Ovary (tissue), 7 donors: ENCODE measurements at regions not wholly inside any gene's neighbourhood (a gene's known extent, or its start where the extent isn't known, plus 50 kb on each side); places are given as distances from the start of the nearest gene placed in this dataset.

Experiments used
- DNase-seq, 5 donors: peaks; one replicate each; pipeline ENCODE4 v3.0.0-alpha.2; 2019 to 2020
- H3K27ac ChIP-seq, 2 donors: fragments of 200-600 bp; one replicate each; pipeline versions ENCODE4 v1.5.1 to v1.8.0; 2019 to 2022
- H3K27me3 ChIP-seq: fragments of 200-600 bp; one replicate; pipeline ENCODE4 v1.8.0; 2022
- H3K36me3 ChIP-seq: fragments of 200-600 bp; sonication (generic); one replicate; pipeline ENCODE4 v1.5.1; 2019
- H3K4me1 ChIP-seq: one replicate; pipeline ENCODE4 v1.8.1; 2013; ENCODE audit warnings: mild to moderate bottlenecking, moderate library complexity; ENCODE audit not compliant: insufficient read depth
- H3K4me3 ChIP-seq: fragments of 200-600 bp; sonication (generic); one replicate; pipeline ENCODE4 v1.5.1; 2017
- H3K9me3 ChIP-seq, 2 donors: fragments of 200-600 bp in 1 of 2; sonication (generic) in 1 of 2; one replicate each; pipeline versions ENCODE4 v1.5.1 to v1.8.1; 2013 to 2019; ENCODE audit warnings: mild to moderate bottlenecking in 1 of 2, moderate library complexity in 1 of 2
- CTCF ChIP-seq, 3 donors: fragments of 450-650 bp in 2 of 3; fragments of 200-600 bp in 1 of 3; IDR thresholded peaks; one replicate each; pipeline versions ENCODE4 v1.5.1 to v1.8.0; 2016 to 2022; ENCODE audit warnings: antibody characterized with exemption in 3 of 3, mild to moderate bottlenecking in 1 of 3
- EP300 ChIP-seq: sonication (generic); formaldehyde crosslinking; IDR thresholded peaks from one replicate; pipeline ENCODE4 v1.6.1; 2017; ENCODE audit warnings: antibody characterized with exemption
- POLR2A ChIP-seq: fragments of 450-650 bp; IDR thresholded peaks from one replicate; pipeline ENCODE4 v1.6.1; 2017; ENCODE audit warnings: antibody characterized with exemption, mild to moderate bottlenecking, moderate library complexity
- WGBS, 3 donors: extraction: QIAGEN DNeasy Blood & Tissue Kit in 1 of 3; methylation state at CpG; one replicate each; pipeline versions ENCODE4 v1.1.5 to v1.1.7; 2013 to 2017; 5-methylcytosine and 5-hydroxymethylcytosine counted together
- intact Hi-C, 4 donors: fragments of 100-400 bp; cut with DNase I; formaldehyde crosslinking; loops; one replicate each; pipeline versions ENCODE4 v1.11.0 to v1.15.1; 2022 to 2023
- donor health status: DM: no; HTN: no; CAD: no; lungs with moderate emphysema.
- donor health status: DM: no; HTN: no; CAD: no.
- donor health status: Bipolar disorder and iron deficiency.
- donor health status: DM: no; HTN: no; CAD: no.
- donor health status: DM: yes; HTN: yes; CAD: no.

DNA sequence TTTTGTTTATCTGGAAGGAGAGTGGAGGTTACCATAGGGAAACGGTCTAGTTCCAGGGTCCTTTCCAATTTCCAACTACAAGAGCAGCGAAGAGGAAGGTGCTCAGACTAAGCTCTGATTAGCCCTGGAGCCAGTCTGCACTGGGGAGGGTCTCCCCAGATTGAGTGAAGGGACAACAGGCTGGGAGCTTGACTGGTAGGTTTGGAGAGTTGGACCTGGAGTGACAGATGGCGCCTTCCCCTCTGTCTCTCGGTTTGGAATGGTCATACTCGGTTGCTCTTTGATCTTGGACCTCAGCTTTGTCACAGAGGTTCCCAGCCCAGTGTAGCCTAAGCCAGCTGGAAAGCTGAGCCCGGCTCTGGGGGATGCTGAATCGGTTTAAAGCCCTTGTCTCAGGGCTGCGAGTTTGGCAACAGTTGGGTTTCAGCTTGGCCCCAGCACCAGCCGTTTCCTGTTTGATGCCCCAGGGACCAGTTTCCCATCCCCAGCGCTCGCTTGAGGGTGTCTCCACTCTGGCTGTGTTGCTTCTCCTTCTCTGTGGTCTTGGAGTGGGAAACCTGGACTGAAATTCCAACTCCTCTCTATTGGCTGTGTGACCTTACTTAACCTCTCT is 53.1 kb upstream of the ULK4 start:
- Histone ChIP-seq H3K27ac (peak overlapping the region in 1 of 2 donors; percentile 11), H3K27me3 (no peaks in the 10 kb centered on the region), H3K36me3 (no peaks in the 10 kb centered on the region), H3K4me1 (peaks cover 12% of the 10 kb centered on the region), H3K4me3 (peak overlapping the region; percentile 85), H3K9me3 (no peaks in the 10 kb centered on the region)
- WGBS, 3 donors: 25 to 28% (median 26%) methylated on average over 11 of the region's 11 CpGs
- TF ChIP-seq EP300 (no peak), CTCF (IDR thresholded peaks at IDR 0.05) (no peak), POLR2A (no peak)
- intact Hi-C loops: loop anchor here (2.0 to 10.0 kb wide), 4 partner anchors 50 to 84 kb away; partner anchors contain the start of genes ULK4 (in 2 of the 4) and TRAK1 (in 1 of the 4)
- DNase-seq: peak in 3 of 5 donors; percentile 44 to 53 (median 52)

DNA sequence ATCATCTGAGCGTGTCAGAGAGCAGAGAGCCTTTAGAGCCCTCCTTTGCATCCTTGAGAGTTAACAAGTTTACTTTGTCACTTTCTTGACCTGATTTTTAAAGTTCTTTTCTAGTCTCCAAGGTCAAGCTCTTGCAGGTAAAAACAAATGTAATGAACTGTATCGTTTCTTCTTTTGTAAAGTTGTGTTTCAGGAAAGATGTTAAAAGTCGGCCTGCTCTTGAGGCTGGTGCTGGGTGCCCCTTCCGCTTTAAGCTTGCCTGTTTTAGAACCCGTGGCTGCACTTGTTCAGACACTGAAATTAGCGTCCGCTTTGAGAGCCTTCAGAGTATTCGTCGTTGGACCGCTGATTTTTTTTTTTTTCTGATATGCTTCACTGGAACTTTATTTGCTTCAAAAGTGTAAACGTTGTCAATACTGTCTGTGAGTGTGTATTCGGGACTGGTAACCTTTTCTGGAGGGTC is 52.6 kb upstream of the ULK4 start:
- WGBS, 3 donors: 2 to 3% (median 3%) methylated on average over 12 of the region's 12 CpGs
- no peak overlapping the region for H3K27ac ChIP-seq
- no peaks in the 10 kb centered on the region for H3K9me3 ChIP-seq
- H3K4me1 ChIP-seq: peaks cover 12% of the 10 kb centered on the region
- H3K4me3 ChIP-seq: peak overlapping the region; percentile 85
- TF ChIP-seq POLR2A: no peak
- no peak for TF ChIP-seq EP300
- no peak for TF ChIP-seq CTCF (IDR thresholded peaks at IDR 0.05)
- intact Hi-C loops: loop anchor here (2.0 to 10.0 kb wide), 4 partner anchors 50 to 84 kb away; partner anchors contain the start of genes ULK4 (in 2 of the 4) and TRAK1 (in 1 of the 4)
- no peak for DNase-seq
- no peaks in the 10 kb centered on the region for H3K36me3 ChIP-seq
- no peaks in the 10 kb centered on the region for H3K27me3 ChIP-seq

- intact Hi-C loops: loop anchor here (1.0 to 10.0 kb wide), 5 partner anchors 49 to 85 kb away; partner anchors contain the start of genes ULK4 (in 2 of the 4) and TRAK1 (in 1 of the 4)
- peak; percentile 28 to 61 (median 52) for DNase-seq
- H3K36me3 ChIP-seq: no peaks in the 10 kb centered on the region
- 0 to 1% (median 1%) methylated on average over 60 to 103 of the region's 103 CpGs for WGBS, 3 donors
- peaks cover 10% of the 10 kb centered on the region for H3K4me1 ChIP-seq
- H3K9me3 ChIP-seq: no peaks in the 10 kb centered on the region
- TF ChIP-seq POLR2A (no peak), EP300 (no peak), CTCF (IDR thresholded peaks at IDR 0.05) (no peak)
- H3K27ac ChIP-seq: peak overlapping the region in 1 of 2 donors; percentile 92
- H3K4me3 ChIP-seq: peak overlapping the region; percentile 85
- H3K27me3 ChIP-seq: no peaks in the 10 kb centered on the region
These were observed 52.0 kb upstream of the ULK4 start for GRCh38 chr3:42013691-42014457.

DNA sequence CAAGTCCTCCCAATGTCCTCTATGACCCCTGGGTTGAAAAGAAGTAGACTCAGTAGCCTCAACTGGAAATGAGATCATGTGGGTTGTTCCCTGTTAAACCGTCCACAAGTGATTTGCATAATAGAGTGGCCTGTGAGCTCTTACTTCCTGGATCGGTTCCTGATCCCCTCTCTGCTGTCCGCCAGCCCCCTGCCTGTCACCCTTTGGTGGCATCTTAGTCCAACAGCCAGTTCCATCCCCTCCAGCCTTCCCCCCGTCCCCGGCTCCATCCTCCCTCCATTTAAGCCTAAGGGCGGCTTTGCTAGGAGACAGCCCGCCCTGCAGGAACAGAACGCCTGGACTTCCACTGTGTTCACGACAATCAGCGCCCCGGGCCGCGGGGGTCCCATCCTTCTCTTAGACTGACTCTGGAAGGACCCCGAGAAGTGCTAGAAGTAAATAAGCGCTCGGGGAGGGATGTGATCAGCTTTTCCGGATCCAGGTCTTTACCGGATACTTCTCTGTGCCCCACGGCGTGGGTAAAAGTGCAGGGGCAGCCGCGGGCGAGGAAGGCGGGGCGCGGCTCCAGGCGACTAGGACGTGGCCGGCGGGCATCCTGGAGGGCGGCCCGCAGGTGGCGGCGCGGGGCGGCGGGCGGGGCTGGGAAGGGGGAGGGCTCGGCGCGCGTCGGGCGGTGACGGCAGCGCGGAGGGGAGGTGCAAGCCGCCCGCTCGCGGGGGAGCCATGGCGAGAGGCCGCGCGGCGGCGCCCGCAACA is 51.2 kb upstream of the ULK4 start:
- H3K27ac ChIP-seq: peak overlapping the region in 1 of 2 donors; percentile 36
- H3K36me3 ChIP-seq: no peaks in the 10 kb centered on the region
- peak; percentile 62 to 80 (median 75) for DNase-seq
- no peak for TF ChIP-seq CTCF (IDR thresholded peaks at IDR 0.05)
- peak; percentile 25 for TF ChIP-seq POLR2A
- TF ChIP-seq EP300: no peak
- no peaks in the 10 kb centered on the region for H3K27me3 ChIP-seq
- intact Hi-C loops: loop anchor here in 3 of 4 donors (1.0 to 10.0 kb wide), 4 partner anchors 48 to 86 kb away; partner anchors contain the start of genes ULK4 (in 2 of the 3) and TRAK1 (in 1 of the 3)
- H3K4me1 ChIP-seq: peaks cover 10% of the 10 kb centered on the region
- H3K4me3 ChIP-seq: peak overlapping the region; percentile 85
- WGBS, 3 donors: 2 to 4% (median 3%) methylated on average over 20 to 52 of the region's 58 CpGs
- no peaks in the 10 kb centered on the region for H3K9me3 ChIP-seq
